Peyer's patch (tissue), 4 donors: ENCODE measurements at regions not wholly inside any gene's neighbourhood (a gene's known extent, or its start where the extent isn't known, plus 50 kb on each side); places are given as distances from the start of the nearest gene placed in this dataset.

Experiments
- DNase-seq, 3 donors: peaks; one replicate each; pipeline ENCODE4 v3.0.0-alpha.2; 2017 to 2019
- H3K27ac ChIP-seq, 4 donors: fragments of 200-600 bp; sonication (generic); one replicate each; pipeline ENCODE4 v1.5.1; 2016 to 2019
- H3K27me3 ChIP-seq, 2 donors: fragments of 200-600 bp; sonication (generic); one replicate each; pipeline ENCODE4 v1.5.1; 2019
- H3K36me3 ChIP-seq, 3 donors: fragments of 200-600 bp; sonication (generic); one replicate each; pipeline ENCODE4 v1.5.1; 2016 to 2019
- H3K4me1 ChIP-seq, 4 donors: fragments of 200-600 bp; sonication (generic); one replicate each; pipeline ENCODE4 v1.5.1; 2016 to 2019
- H3K4me3 ChIP-seq, 4 donors: fragments of 200-600 bp; sonication (generic); 1 replicate in 3 of 4; 2 replicates in 1 of 4; pipeline ENCODE4 v1.5.1; 2016 to 2019; ENCODE audit warnings: mild to moderate bottlenecking in 1 of 4
- H3K9me3 ChIP-seq, 4 donors: fragments of 200-600 bp; sonication (generic); one replicate each; pipeline ENCODE4 v1.5.1; 2016 to 2019; ENCODE audit warnings: mild to moderate bottlenecking in 1 of 4
- CTCF ChIP-seq, 6 experiments: fragments of 450-650 bp in 4 of 6; fragments of 200-600 bp in 2 of 6; sonication (generic) in 1 of 6; IDR thresholded peaks; one replicate each; pipeline ENCODE4 v1.5.1; 2017 to 2019; ENCODE audit warnings: antibody characterized with exemption in 6 of 6, mild to moderate bottlenecking in 3 of 6, moderate library complexity in 1 of 6
- POLR2A ChIP-seq, 2 donors: fragments of 450-650 bp; IDR thresholded peaks; one replicate each; pipeline ENCODE4 v1.5.1; 2017; ENCODE audit warnings: antibody characterized with exemption in 2 of 2, mild to moderate bottlenecking in 2 of 2, moderate library complexity in 2 of 2

- Histone ChIP-seq H3K36me3 (no peaks in the 10 kb centered on the region), H3K4me3 (no peak overlapping the region), H3K9me3 (no peaks in the 10 kb centered on the region), H3K27me3 (no peaks in the 10 kb centered on the region), H3K27ac (no peak overlapping the region), H3K4me1 (peaks cover 0 to 8% (median 0%) of the 10 kb centered on the region in 4 donors)
- DNase-seq = no peak
- TF ChIP-seq CTCF (IDR thresholded peaks at IDR 0.05) = no peak
- TF ChIP-seq POLR2A (IDR thresholded peaks at IDR 0.05) = no peak
Observed at GRCh38 chr10:121416071-121416470, 182.2 kb downstream of the FGFR2 start.

- H3K4me1 ChIP-seq = peaks cover 0 to 8% (median 0%) of the 10 kb centered on the region in 4 donors
- no peaks in the 10 kb centered on the region for H3K9me3 ChIP-seq
- TF ChIP-seq CTCF (IDR thresholded peaks at IDR 0.05) = no peak
- no peak for TF ChIP-seq POLR2A (IDR thresholded peaks at IDR 0.05)
- H3K27ac ChIP-seq = no peak overlapping the region
- no peaks in the 10 kb centered on the region for H3K36me3 ChIP-seq
- no peak overlapping the region for H3K4me3 ChIP-seq
- DNase-seq = no peak
- H3K27me3 ChIP-seq = no peaks in the 10 kb centered on the region
Observed at GRCh38 chr10:121417298-121417697, 180.9 kb downstream of the FGFR2 start.

- Histone ChIP-seq H3K9me3 (no peaks in the 10 kb centered on the region), H3K4me1 (peaks cover 0 to 8% (median 0%) of the 10 kb centered on the region in 4 donors), H3K36me3 (no peaks in the 10 kb centered on the region), H3K27ac (no peak overlapping the region), H3K4me3 (no peak overlapping the region), H3K27me3 (no peaks in the 10 kb centered on the region)
- TF ChIP-seq CTCF (IDR thresholded peaks at IDR 0.05) (no peak), POLR2A (IDR thresholded peaks at IDR 0.05) (no peak)
- peak in 1 of 3 donors; percentile 56 for DNase-seq
Observed at GRCh38 chr10:121418126-121418777, 180.0 kb downstream of the FGFR2 start.

GRCh38 chr10:121420006-121420405 lies 178.2 kb downstream of the FGFR2 start:
- Histone ChIP-seq H3K27me3 (no peaks in the 10 kb centered on the region), H3K36me3 (no peaks in the 10 kb centered on the region), H3K4me1 (peaks cover 0 to under 1% (median 0%) of the 10 kb centered on the region in 4 donors), H3K27ac (no peak overlapping the region), H3K9me3 (no peaks in the 10 kb centered on the region), H3K4me3 (no peak overlapping the region)
- no peak for DNase-seq
- no peak for TF ChIP-seq CTCF (IDR thresholded peaks at IDR 0.05)
- no peak for TF ChIP-seq POLR2A (IDR thresholded peaks at IDR 0.05)

- DNase-seq = no peak
- H3K4me3 ChIP-seq = no peak overlapping the region
- no peak overlapping the region for H3K27ac ChIP-seq
- TF ChIP-seq POLR2A (IDR thresholded peaks at IDR 0.05) = no peak
- no peak for TF ChIP-seq CTCF (IDR thresholded peaks at IDR 0.05)
- H3K9me3 ChIP-seq = no peaks in the 10 kb centered on the region
- H3K36me3 ChIP-seq = no peaks in the 10 kb centered on the region
- H3K4me1 ChIP-seq = no peaks in the 10 kb centered on the region
- H3K27me3 ChIP-seq = no peaks in the 10 kb centered on the region
Observed at GRCh38 chr10:121422096-121422495, 176.1 kb downstream of the FGFR2 start.
